ENCODE measurements at regions not wholly inside any gene's neighbourhood (a gene's known extent, or its start where the extent isn't known, plus 50 kb on each side); places are given as distances from the start of the nearest gene placed in this dataset.
A peak's percentile ranks its signal among the peaks of the same experiment; 100 is the strongest.
"Not testable (repeated sequence)": the region's sequence is repeated elsewhere in the genome, so short reads cannot be mapped to it uniquely, and the experiment has no call there.

DNA sequence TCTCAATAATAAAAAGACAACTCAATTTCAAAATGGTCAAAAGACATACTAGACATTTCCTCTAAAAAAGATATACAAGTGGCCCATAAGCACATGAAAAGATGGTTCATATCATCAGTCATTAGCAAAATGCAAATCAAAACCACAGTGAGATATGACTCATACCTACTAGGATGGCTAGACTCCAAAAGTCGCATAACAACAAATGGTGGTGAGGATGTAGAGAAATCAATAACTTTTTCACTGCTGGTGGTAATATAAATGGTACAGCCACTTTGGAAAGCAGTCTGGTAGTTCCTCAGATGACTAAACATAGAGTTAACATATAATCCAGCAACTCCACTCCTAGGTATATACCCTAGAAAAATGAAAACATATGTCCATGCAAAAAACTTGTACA lies 242.3 kb upstream of the NOL4 start:
- DNase-seq (ENCODE audit: low read depth in 2 of 3, low spot score in 1 of 3): no peak

DNA sequence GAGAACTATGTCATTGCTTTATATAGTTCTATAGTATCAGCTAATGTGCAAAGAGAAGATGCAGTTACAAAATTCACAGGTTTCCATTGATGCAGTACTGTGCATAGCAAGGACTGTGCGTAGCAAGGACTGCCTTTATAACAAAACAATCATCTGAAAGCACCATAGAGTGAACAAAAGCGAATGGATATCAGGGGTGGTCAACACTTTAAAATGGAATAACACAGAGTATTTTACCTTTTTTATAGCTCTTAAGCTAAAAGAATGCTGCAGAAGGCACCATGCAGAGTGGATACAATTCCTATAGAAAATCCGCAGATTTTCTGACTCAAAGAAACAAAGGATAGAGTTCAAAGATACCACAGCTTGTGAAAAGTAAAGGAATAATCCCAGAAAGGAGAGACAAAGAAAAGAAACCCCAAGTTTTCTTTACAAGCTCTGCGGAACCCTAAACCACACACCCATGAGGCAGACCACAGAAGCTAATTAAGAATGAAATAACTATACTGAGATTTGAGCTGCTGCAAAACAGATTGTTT lies 229.9 kb upstream of the DTNA start:
- DNase-seq (ENCODE audit: low read depth in 2 of 3, low spot score in 1 of 3): no peak

DNA sequence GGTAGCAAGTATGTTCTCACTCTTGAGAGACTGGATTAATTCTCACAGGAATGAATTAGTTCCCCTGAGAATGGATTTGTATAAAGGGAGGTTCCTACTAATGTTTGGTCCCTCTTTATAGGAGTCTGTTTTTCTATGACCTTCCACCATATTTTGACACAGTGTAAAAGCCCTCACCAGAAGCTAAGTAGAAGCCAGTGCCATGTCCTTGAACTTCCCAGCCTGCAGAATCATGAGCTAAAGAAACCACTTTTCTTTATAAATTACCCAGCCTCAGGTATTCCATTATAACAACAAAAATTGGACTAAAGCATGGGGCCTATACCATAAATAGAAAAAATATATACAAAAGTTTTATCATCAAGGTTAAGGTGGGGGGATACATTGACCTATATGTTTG lies 227.9 kb upstream of the DTNA start:
- DNase-seq (ENCODE audit: low read depth in 2 of 3, low spot score in 1 of 3): no peak

DNA sequence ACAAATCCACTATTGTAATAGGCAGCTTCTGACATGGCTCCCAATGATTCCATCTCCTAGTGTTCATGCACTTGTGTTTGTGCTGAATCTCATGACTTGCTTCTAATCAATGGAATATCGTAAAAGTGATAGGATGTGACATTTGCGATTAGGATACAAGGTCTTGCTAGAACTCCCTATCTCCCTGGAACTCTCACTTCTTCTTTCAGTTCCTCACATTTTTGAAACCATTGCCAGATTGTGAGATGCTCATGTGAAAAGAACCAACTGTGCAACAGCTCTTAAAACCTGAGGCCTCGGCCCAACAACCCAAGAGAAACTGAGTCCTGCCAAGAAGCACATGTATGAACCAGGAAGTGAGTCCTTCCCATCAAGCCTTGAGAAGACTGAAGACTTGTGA lies 226.9 kb upstream of the DTNA start:
- no peak for DNase-seq (ENCODE audit: low read depth in 2 of 3, low spot score in 1 of 3)

DNA sequence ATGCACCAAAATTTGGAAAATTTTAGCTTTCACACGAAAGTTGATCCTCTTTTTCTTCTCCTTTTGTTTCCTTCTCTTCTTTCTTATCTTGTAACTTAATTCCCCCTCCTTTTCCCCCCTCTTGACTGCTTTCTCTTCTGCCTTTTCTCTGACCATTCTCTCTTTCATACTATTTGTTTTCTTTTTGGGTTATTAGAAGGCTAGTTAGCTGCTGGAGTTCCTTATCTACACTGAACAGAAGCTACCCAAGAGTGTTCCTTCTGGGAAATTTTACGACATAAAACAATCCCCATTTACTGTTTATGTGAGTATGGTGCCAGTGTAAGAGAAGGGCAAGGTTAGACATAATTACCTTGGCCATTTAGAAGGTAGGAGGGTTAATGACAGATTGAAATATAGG lies 218.4 kb upstream of the DTNA start:
- DNase-seq (ENCODE audit: low read depth in 2 of 3, low spot score in 1 of 3): no peak

DNA sequence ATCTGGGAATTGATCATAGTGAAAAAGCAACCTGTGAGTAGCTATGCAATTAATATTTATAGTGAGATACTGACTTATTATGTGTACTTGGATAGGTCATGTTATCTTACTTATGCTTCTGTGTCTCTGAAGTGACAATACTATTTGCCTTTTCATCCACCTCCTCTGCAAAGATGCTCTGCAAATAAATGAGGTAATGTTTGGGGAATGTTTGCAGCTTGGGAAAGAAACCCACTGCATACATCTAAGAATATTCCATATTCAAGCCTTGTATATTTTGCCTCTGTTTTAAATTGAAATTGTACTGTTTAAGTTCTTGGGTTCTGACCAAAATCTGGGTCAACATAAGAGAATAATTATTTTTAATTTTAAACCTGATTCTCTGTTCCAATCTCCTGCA lies 217.4 kb upstream of the DTNA start:
- DNase-seq (ENCODE audit: low read depth in 2 of 3, low spot score in 1 of 3): no peak

- DNase-seq (ENCODE audit: low read depth in 2 of 3, low spot score in 1 of 3): peak; percentile 3 to 7 (median 7)
Observed at GRCh38 chr18:34493099-34493544, 217.0 kb upstream of the DTNA start.

DNA sequence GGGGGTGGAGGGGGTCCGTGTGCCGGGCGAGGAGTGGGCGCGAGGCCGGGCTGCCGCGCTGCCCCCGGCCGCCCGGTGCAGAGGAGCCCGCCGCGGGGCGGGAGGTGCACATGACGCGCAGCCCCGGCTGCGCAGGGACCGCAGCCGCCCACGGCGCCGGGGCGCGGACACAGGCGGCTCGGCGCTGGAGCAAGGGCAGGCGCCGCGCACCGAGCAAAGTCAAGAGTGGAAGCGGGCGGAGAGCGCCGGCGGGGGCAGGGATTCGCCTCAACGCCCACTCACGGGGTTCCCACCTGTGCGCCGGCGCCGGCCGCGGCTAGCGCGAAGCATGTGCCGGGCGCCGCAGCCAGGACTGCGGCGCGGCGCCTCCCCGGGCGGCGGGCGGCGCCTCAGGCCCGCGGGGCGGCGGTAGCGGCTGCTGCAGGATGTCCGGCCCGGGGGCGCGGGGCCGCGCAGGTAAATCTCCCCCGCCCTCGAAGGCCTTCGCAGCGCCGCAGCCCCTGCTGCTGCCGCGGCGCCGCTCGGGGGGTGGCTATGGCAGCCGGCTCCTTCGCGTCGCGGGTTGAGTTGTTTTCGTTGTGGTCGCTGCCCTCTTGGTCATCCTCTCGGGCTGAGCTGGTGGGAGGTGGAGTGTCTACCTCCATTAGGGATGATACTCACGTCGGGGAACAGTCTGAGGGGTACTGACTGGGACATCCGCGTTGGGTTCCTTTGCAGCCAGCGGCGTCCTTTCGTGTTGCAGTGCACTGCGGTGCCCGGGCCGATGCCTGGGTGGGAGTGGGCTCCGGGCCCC lies 216.3 kb upstream of the DTNA start:
- DNase-seq (ENCODE audit: low read depth in 2 of 3, low spot score in 1 of 3): no peak

DNA sequence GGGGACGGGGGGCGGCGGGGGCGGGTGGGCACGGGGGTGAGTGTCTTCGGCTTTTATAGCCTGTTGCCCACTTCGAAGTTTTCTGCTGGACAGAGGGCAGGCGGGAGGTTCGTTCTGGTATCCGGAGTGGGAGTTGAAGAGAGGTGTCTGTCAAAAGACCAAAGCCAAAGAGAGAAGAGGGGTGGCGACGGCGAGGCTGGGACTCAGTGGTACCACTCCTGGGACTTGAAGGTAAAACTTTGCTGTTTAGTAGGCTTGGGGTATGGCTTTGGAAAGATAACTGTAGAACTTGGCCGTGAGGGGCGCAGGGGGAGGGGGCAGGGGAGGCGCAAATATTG lies 215.8 kb upstream of the DTNA start:
- no peak for DNase-seq (ENCODE audit: low read depth in 2 of 3, low spot score in 1 of 3)

DNA sequence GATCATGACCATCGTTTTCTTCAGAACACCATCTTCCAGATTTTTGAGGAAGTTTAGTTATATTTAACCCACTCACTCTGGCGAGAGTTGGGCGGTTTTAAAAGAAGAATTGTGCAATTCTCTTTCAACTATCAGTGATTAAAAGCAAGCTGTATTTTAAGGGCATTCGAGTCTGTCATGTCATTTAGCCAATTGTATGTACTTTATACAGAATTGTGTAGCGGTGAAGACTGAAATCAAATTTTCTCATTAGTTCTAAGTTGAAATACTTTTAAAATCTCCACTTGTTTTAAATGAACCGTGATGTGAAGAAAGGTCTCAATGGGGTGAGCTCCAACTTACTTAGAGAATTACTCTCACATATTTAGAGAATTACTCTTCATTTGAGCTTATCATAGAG lies 214.6 kb upstream of the DTNA start:
- no peak for DNase-seq (ENCODE audit: low read depth in 2 of 3, low spot score in 1 of 3)

- no peak for DNase-seq (ENCODE audit: low read depth in 2 of 3, low spot score in 1 of 3)
Observed at GRCh38 chr18:34501553-34501952, 208.5 kb upstream of the DTNA start.

DNA sequence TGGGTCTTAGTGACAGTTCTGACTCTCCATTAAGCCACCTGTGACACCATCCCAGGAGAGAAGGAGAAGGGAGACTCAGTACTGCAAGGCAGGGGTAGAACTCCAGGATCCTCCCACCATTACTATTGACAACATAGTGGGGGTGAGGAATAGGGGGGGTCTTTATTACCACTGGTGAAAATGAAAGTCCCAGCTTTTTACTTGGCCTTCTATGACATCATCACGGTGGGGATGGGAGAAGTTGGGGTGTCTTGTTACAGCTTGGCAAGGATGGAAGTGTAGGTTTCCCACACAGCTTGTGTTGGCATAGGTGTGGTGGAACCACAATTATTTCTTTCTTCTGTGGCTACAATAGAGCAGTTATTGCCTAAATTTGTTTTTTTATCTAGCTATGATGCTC lies 203.9 kb upstream of the DTNA start:
- no peak for DNase-seq (ENCODE audit: low read depth in 2 of 3, low spot score in 1 of 3)

DNA sequence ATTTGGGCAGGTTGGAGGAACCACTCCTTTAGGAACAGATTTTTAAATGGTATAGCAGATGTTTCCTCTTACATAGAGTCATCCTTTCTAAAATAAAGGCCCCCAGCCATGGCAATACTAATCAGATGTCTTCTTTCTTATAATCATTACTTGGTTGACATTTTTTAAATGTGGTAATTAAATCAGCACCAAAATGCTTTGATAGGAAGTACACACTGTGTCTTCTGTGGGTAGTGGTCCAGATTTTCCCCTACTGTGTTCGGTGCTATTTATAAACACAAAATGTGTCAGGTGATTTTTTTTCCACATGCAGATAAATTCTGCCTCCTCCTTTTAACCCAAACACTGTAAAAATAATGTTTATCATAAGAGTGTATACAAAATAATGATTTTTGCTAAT lies 200.9 kb upstream of the DTNA start:
- no peak for DNase-seq (ENCODE audit: low read depth in 2 of 3, low spot score in 1 of 3)

- no peak for DNase-seq (ENCODE audit: low read depth in 2 of 3, low spot score in 1 of 3)
Observed at GRCh38 chr18:34509879-34510586, 200.1 kb upstream of the DTNA start.

DNA sequence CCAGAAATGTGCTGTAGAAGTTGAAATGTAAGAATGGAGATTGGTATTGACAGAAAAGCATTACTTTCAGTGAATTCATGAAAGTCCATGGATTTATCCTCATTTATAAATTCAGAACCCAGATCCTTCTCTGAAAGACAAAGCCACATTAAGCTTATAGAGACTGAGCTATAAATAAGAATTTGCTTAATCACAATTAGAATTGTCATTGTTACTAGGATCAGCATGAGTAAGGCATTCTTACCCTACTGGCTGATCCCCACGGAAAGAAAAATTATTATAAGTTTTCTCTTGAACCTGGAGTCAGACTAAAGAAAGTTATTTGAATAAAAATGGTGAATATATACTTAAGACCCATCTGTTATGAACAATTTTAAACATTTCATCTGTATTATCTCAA lies 199.2 kb upstream of the DTNA start:
- DNase-seq (ENCODE audit: low read depth in 2 of 3, low spot score in 1 of 3): no peak

GRCh38 chr18:34511435-34511834 lies 198.7 kb upstream of the DTNA start:
- DNase-seq (ENCODE audit: low read depth in 2 of 3, low spot score in 1 of 3): no peak

DNA sequence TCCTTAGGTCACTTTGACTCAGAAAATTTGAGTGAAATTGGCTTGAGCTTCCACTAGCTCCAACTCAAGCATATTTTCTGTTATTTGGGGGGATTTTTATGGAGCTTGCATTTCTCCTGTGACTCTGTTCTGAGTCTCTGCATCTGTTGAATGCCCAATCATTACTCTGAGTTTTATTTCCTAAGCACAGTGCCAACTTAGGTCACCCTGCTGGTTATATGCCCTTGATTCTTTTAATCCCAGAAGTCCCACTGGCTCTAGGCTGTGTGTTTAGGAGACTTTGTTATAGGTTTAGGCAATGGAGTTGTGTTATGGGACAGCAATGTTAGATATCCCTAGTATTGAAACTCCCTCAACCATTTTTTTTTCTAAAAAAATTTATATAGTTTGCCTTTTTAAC lies 198.2 kb upstream of the DTNA start:
- no peak for DNase-seq (ENCODE audit: low read depth in 2 of 3, low spot score in 1 of 3)

DNA sequence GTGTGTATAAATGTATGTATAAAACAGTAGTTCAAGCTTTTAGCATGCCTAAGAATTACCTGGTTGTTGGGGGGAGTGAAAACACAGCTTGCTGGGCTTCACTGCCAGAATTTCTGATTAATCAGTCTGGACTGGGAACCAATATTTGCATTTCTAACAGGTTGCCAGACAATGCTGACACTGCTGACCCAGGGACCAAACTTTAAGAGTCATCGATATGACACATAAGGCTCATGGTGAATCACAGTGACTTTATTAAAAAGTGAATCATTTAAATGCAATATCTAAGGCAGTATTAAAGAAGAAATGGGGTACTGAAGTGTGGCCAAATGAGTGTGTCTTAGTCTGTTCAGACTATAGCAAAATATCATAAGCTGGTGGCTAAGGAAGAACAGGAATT lies 195.9 kb upstream of the DTNA start:
- no peak for DNase-seq (ENCODE audit: low read depth in 2 of 3, low spot score in 1 of 3)

DNA sequence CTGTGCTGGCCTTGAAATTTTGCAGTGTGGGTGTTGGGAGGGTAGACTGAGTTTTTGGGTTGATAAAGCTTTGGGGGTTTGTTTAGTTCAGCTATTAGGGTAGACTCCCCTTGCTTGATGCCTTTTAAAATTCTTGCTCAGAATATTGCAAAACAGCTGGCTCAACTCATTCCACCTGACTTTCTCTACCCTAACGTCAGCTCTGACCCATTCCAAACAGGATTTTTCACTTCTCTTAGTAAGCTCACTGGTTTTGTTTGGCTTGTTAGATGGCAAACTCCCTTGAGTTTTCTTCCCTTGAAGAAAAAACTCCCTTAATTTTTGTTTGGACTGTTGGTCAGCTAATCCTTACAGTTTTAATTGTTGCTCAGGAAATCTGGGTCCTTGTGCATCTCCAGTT lies 195.1 kb upstream of the DTNA start:
- no peak for DNase-seq (ENCODE audit: low read depth in 2 of 3, low spot score in 1 of 3)

GRCh38 chr18:34516355-34516754 lies 193.7 kb upstream of the DTNA start:
- not testable (repeated sequence) for DNase-seq (ENCODE audit: low read depth in 2 of 3, low spot score in 1 of 3)

- not testable (repeated sequence) for DNase-seq (ENCODE audit: low read depth in 2 of 3, low spot score in 1 of 3)
Observed at GRCh38 chr18:34516996-34517395, 193.1 kb upstream of the DTNA start.

GRCh38 chr18:34521040-34521439 lies 189.1 kb upstream of the DTNA start:
- no peak for DNase-seq (ENCODE audit: low read depth in 2 of 3, low spot score in 1 of 3)

- DNase-seq (ENCODE audit: low read depth in 2 of 3, low spot score in 1 of 3): no peak
Observed at GRCh38 chr18:34522603-34523002, 187.5 kb upstream of the DTNA start.
